ENCODE measurements at regions not wholly inside any gene's neighbourhood (a gene's known extent, or its start where the extent isn't known, plus 50 kb on each side); places are given as distances from the start of the nearest gene placed in this dataset.
"Not testable (repeated sequence)": the region's sequence is repeated elsewhere in the genome, so short reads cannot be mapped to it uniquely, and the experiment has no call there.

- Histone ChIP-seq H3K9me3 (no peaks in the 10 kb centered on the region), H3K27ac (no peak overlapping the region), H3K36me3 (no peaks in the 10 kb centered on the region), H3K4me1 (no peaks in the 10 kb centered on the region), H3K9ac (ENCODE audit: low read depth in 2 of 2, low read length in 2 of 2) (no peak overlapping the region), H3K27me3 (no peaks in the 10 kb centered on the region), H3K4me3 (no peak overlapping the region)
- intact Hi-C loops (cut with DNase I), result no loop called here
- no peak for DNase-seq
- no peak for TF ChIP-seq CTCF (IDR thresholded peaks at IDR 0.05)
Measured at GRCh38 chr7:94149789-94150545, 145.8 kb upstream of the BET1 start.

- Histone ChIP-seq H3K9ac (ENCODE audit: low read depth in 2 of 2, low read length in 2 of 2) (no peak overlapping the region), H3K27me3 (no peaks in the 10 kb centered on the region), H3K4me1 (no peaks in the 10 kb centered on the region), H3K4me3 (no peak overlapping the region), H3K36me3 (no peaks in the 10 kb centered on the region), H3K27ac (no peak overlapping the region), H3K9me3 (no peaks in the 10 kb centered on the region)
- intact Hi-C loops (cut with DNase I), result no loop called here
- DNase-seq, result no peak
- no peak for TF ChIP-seq CTCF (IDR thresholded peaks at IDR 0.05)
Measured at GRCh38 chr7:94154182-94154581, 150.0 kb upstream of the BET1 start.

- Histone ChIP-seq H3K4me3 (no peak overlapping the region), H3K4me1 (no peaks in the 10 kb centered on the region), H3K27me3 (no peaks in the 10 kb centered on the region), H3K9me3 (no peaks in the 10 kb centered on the region), H3K27ac (no peak overlapping the region), H3K36me3 (no peaks in the 10 kb centered on the region), H3K9ac (ENCODE audit: low read depth in 2 of 2, low read length in 2 of 2) (no peak overlapping the region)
- no peak for TF ChIP-seq CTCF (IDR thresholded peaks at IDR 0.05)
- DNase-seq, result no peak
- intact Hi-C loops (cut with DNase I), result no loop called here
Measured at GRCh38 chr7:94154858-94155257, 150.7 kb upstream of the BET1 start.

- H3K36me3 ChIP-seq; H3K9me3 ChIP-seq; DNase-seq; H3K27me3 ChIP-seq; H3K4me3 ChIP-seq; H3K9ac ChIP-seq (ENCODE audit: low read depth in 2 of 2, low read length in 2 of 2); H3K4me1 ChIP-seq; intact Hi-C loops (cut with DNase I); H3K27ac ChIP-seq: not testable (repeated sequence)
Measured at GRCh38 chr7:94157659-94158306, 153.6 kb upstream of the BET1 start.

GRCh38 chr7:94160719-94161435 lies 156.7 kb upstream of the BET1 start:
- no peaks in the 10 kb centered on the region for H3K4me1 ChIP-seq
- no peak for DNase-seq
- no peaks in the 10 kb centered on the region for H3K9me3 ChIP-seq
- intact Hi-C loops (cut with DNase I), result no loop called here
- no peaks in the 10 kb centered on the region for H3K36me3 ChIP-seq
- H3K9ac ChIP-seq (ENCODE audit: low read depth in 2 of 2, low read length in 2 of 2), result no peak overlapping the region
- no peak overlapping the region for H3K27ac ChIP-seq
- H3K27me3 ChIP-seq, result no peaks in the 10 kb centered on the region
- H3K4me3 ChIP-seq, result no peak overlapping the region
- TF ChIP-seq CTCF (IDR thresholded peaks at IDR 0.05), result no peak

Measured in colonic mucosa (tissue), 4 donors.